ENCODE measurements at regions not wholly inside any gene's neighbourhood (a gene's known extent, or its start where the extent isn't known, plus 50 kb on each side); places are given as distances from the start of the nearest gene placed in this dataset.
"Not testable (repeated sequence)": the region's sequence is repeated elsewhere in the genome, so short reads cannot be mapped to it uniquely, and the experiment has no call there.

- no peak for DNase-seq
Observed at GRCh38 chr1:104182251-104182650, 432.6 kb downstream of the AMY1C start.

GRCh38 chr1:104189207-104189606, 439.5 kb downstream of the AMY1C start:
- DNase-seq: no peak

- no peak for DNase-seq
Observed at GRCh38 chr1:104190821-104191220, 441.1 kb downstream of the AMY1C start.

DNA sequence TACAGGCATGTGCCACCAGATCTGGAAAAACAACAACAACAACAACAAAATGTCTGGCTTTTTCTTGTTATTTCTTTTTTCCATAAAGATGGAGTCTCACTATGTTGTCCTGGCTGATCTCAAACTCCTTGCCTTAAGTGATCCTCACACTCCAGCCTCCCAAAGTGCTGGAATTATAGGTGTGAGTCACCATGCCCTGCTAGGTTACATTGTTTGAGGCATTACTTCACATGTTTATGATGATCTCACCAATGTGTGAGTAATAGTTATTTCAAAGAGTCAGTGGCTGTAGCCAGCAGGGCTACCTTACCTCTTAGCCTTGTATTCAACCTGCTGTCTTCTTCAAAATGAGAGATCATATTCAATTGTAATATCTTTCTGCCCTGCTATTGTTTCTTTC, 445.7 kb downstream of the AMY1C start:
- DNase-seq: no peak

GRCh38 chr1:104196136-104196535, 446.4 kb downstream of the AMY1C start:
- DNase-seq: no peak

- no peak for DNase-seq
Observed at GRCh38 chr1:104197516-104197915, 447.8 kb downstream of the AMY1C start.

DNA sequence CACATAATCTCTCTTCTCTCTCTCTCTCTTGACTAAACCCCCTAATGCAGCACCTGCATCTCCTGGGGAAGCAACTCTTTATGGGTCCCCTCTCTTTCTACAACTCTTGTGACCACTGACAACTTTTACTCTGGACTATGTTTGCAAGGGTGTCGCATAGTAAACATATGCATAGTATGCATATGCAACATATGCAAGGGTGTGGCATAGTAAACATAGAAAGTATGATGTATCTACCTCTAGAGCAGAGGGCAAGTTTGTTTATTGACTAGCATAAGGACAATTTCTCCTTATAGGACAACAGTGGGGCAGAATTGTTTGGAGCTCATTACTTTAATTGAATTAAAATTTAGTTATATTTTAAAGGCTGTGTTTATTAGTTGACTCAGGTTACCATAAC, 462.5 kb downstream of the AMY1C start:
- no peak for DNase-seq

DNA sequence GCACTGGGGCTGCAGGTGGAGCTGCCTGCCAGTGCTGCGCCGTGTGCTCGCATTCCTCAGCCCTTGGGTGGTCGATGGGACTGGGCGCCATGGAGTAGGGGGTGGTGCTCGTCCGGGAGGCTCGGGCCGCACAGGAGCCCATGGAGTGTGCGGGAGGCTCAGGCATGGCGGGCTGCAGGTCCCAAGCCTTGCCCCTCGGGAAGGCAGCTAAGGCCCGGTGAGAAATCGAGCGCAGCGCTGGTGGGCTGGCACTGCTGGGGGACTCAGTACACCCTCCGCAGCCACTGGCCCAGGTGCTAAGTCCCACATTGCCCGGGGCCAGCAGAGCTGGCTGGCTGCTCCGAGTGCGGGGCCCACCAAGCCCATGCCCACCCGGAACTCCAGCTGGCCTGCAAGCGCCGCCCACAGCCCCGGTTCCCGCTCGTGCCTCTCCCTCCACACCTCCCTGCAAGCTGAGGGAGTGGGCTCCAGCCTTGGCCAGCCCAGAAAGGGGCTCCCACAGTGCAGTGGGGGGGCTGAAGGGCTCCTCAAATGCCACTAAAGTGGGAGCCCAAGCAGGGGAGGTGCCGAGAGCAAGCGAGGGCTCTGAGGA, 467.8 kb downstream of the AMY1C start:
- not testable (repeated sequence) for DNase-seq

GRCh38 chr1:104229860-104230259, 480.2 kb downstream of the AMY1C start:
- DNase-seq: no peak

GRCh38 chr1:104231676-104232075, 482.0 kb downstream of the AMY1C start:
- DNase-seq: no peak

DNA sequence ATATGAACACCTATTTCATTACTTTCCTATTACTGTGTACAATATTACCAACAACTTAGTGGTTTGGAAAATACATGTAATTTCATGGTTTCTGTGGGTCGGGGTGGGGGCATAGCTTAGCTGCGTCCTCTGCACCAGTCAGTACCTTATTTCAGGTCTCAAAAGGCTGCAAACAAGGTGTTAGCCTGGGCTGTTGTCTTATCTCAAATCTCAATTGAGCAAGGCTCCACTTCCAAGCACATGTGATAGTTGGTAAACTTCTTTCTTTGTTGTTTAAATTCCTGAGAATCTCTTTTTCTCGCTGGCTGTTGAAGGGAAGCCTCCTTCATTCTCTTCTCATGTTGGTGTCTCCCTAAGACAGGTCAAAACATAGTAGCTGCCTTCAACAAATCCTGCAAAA, 485.4 kb downstream of the AMY1C start:
- no peak for DNase-seq

GRCh38 chr1:104238991-104239390, 489.3 kb downstream of the AMY1C start:
- DNase-seq: no peak

DNA sequence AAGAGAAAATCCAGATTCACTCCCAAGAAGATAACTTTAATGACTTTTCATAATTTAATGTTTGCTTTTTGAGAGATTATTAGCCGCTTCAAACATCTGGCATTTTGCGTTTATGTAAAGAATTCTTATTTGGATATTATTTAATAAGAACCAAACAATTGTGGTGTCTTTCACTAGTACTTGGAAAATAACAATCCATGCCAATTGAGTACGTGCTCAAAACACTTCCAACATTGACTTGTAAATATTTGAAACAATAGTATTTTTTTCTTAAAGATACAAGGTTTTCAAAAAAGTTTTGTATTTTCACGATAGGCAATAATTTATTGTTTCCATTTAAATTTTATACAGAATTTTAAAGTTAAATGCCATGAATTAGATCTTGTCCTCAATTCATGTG, 498.7 kb downstream of the AMY1C start:
- no peak for DNase-seq

GRCh38 chr1:104259481-104259880, 509.8 kb downstream of the AMY1C start:
- no peak for DNase-seq

DNA sequence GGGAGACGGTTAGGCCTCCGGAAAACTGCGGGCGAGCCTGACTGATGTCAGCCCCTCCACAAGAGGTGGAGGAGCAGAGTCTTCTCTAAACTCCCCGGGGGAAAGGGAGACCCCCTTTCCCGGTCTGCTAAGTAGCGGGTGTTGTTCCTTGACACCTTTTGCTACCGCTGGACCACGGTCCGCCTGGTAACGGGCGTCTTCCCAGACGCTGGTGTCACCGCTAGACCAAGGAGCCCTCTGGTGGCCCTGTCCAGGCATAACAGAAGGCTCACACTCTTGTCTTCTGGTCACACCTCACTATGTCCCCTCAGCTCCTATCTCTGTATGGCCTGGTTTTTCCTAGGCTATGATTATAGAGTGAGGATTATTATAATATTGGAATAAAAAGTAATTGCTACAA, 513.4 kb downstream of the AMY1C start:
- DNase-seq: not testable (repeated sequence)

- no peak for DNase-seq
Observed at GRCh38 chr1:104264521-104264920, 514.8 kb downstream of the AMY1C start.

- no peak for DNase-seq
Observed at GRCh38 chr1:104265163-104265562, 515.5 kb downstream of the AMY1C start.

DNA sequence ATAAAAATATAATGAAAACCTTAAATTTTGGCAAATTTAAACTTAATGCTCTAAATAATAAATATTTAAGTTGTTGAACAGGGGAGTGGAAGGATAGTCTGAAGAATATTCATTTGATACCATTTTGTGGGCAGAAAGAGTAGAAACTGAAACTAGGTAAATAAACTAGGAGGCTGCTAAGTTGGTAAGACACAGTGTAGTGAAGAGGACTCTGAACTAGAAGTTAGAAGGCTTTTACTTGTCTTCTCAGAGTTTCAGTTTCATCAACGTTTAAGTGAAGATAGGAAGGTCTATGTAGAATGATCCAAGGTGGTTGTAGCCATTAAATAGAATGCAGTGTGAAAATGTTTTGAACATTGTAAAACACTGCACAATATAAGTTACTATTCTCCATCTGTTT, 516.9 kb downstream of the AMY1C start:
- no peak for DNase-seq

GRCh38 chr1:104288322-104288721, 538.6 kb downstream of the AMY1C start:
- DNase-seq: not testable (repeated sequence)

GRCh38 chr1:104291156-104291555, 541.5 kb downstream of the AMY1C start:
- DNase-seq: no peak

DNA sequence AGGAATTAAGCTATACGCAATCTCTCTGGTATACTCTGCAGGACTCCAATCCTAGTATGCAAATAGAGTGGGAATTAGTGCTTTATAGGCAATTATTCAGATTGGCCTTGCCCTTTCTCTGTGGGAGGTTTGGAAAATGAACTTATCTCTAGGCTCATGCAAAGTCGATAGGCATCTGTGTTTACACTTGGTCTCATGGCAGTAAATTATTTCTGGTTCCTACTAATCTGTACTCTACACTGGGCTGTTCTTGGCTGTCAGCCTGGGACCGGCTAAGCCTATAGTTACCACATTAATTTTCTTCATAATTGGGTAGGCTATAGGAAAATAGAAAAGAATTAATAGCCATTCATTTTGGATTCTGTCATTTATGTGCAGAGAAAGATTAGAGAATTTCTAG, 544.6 kb downstream of the AMY1C start:
- no peak for DNase-seq

DNA sequence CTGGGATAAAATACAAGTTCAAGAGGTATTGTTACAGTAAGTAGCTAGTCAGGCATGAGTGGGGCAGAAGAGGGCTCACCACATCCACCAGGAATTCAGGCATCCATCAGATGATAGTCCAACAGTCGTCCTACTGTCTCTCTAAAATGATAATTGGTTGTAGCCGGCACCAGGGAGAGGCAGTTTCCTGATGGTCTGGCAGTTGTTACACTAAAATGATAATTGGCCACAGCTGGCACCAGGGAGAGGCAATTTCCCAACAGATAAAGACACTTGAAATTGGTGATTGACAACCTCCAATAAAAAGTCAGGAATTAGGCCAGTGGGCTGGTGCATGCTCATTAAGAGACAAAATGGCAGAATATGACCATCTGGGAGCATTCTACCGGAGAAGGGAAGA, 545.8 kb downstream of the AMY1C start:
- DNase-seq: no peak

- no peak for DNase-seq
Observed at GRCh38 chr1:104309673-104310072, 560.0 kb downstream of the AMY1C start.

DNA sequence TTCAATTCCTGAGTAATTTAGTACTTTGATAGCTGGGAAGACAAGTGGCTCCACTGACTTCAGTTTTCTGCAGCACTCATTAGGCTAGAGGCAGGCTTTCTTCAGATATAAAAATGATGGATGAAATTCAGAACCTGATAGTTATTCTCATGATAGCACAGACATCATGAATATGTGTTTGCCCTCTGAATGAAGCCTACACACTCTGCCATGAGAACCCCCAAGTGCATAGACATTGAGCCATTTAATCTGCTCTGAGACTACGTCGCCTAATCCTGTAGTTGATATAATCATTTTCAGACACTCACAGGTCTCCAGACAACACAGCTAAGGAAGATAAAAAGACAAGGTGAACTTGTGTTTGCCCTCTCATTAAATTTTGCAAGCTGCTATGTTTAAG, 566.1 kb downstream of the AMY1C start:
- DNase-seq: no peak

GRCh38 chr1:104322131-104322530, 572.4 kb downstream of the AMY1C start:
- DNase-seq: no peak

DNA sequence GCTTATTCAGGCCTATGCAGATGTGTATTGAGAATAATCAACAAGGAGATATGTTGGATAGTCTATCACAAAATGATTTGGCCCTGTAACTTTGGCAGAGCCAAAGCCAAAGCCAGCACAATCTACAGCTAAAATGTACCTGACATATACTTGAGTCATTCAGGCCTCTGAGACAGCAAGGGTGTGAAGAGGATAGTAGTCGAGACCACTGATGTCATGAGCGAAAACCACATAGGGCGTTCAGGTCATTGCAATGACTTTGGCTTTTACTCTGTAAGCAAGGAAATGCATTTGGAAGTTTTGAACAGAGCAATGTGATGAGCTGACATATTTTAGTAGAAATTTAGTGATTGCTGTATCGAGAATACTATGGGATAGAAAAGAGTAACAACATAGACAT, 579.6 kb downstream of the AMY1C start:
- DNase-seq: no peak

Data from GOT3 (cell line).